RWPE1 (cell line): ENCODE measurements at regions not wholly inside any gene's neighbourhood (a gene's known extent, or its start where the extent isn't known, plus 50 kb on each side); places are given as distances from the start of the nearest gene placed in this dataset.

Experiments used
- CTCF ChIA-PET: fragments of 350-600 bp; sonication (Branson Sonifier 250); formaldehyde crosslinking; extraction: SDS; loops from one replicate; lab custom pipeline; 2021; lab: Yijun Ruan, JAX
- POLR2A ChIA-PET: fragments of 400-600 bp; formaldehyde crosslinking; extraction: SDS; loops from one replicate; lab custom pipeline; 2020; ENCODE audit warnings: antibody characterized with exemption; ENCODE audit not compliant: low non-redundant PET; lab: Yijun Ruan, JAX
- DNase-seq: peaks from one replicate; pipeline ENCODE4 v3.0.0; 2012; ENCODE audit warnings: low spot score
- H3K27ac ChIP-seq: fragments of 450-650 bp; 2 replicates; pipeline ENCODE4 v1.5.1; 2017
- CTCF ChIP-seq: fragments of 450-650 bp; conservative IDR thresholded peaks from 2 replicates; pipeline ENCODE4 v1.5.1; 2017; ENCODE audit warnings: low read depth, mild to moderate bottlenecking

- TF ChIP-seq CTCF, result no peak
- CTCF ChIA-PET, result no interaction called here
- H3K27ac ChIP-seq, result no peak overlapping the region
- POLR2A ChIA-PET, result no interaction called here
- no peak for DNase-seq
These were observed 276.6 kb downstream of the CLIC5 start for GRCh38 chr6:45739058-45739457.

DNA sequence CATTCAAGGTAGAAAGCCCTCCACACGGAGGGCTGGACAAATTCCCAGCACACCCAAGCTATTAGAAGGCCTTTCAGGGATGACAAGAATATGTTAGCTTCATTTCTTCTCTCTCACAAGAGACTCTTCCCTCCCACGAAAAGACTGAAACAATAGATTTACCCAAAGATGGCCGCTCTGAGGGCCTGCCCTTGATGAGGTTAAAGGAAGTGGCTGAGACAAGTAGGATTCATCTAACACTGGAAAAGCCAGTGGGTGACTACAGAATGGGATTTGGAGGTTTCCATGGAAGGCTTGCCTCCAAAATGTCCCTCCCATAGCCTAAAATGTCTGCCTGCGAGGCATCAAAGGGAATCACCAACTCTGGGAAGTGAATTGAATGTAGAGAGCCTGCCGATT lies 277.6 kb downstream of the CLIC5 start:
- DNase-seq, result no peak
- POLR2A ChIA-PET, result no interaction called here
- CTCF ChIA-PET, result interaction anchor here (0.6 kb wide), 1 partner anchor 168 kb away, joined by 9 read pairs; no protein-coding TSS in a partner anchor
- no peak for TF ChIP-seq CTCF
- no peak overlapping the region for H3K27ac ChIP-seq

DNA sequence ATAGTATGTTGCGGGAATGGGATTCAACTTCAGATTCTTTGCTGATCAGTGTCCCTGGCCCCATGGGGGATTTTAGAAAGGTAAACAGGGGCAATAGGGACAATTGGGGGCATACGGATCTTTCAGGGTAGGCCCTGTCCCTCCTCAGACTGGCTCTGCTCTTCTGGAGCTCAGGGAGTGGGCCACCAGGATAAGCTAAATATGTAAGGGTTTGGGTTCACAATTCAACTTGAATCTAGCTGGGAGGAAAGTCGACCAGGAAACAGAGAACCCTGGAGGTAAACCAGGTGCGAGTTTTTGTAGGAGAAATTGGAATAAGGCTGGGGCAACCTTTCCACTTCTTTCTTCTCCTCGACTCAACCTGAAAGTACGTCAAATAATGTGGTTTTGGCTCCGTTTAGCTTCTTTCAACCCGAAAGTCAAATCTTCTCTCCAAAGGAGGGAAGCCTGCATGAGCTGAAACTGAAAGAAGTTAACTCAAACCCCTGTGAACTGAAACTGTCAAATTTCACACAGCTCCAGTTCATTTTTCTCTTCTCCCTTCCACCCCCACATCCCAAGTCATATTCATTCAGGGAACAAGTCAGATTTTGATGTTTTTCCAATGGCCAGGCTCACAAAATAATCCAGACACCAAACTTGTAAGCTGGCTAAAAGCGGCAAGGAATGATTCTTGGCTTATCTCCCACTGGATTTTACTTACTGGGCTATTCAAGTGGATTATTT lies 278.2 kb downstream of the CLIC5 start:
- DNase-seq, result no peak
- ChIA-PET POLR2A (no interaction called here), CTCF (interaction anchor here (0.5 to 0.6 kb wide), 2 partner anchors 169 to 1100 kb away, joined by 9 read pairs; no protein-coding TSS in a partner anchor)
- TF ChIP-seq CTCF, result no peak
- no peak overlapping the region for H3K27ac ChIP-seq

DNA sequence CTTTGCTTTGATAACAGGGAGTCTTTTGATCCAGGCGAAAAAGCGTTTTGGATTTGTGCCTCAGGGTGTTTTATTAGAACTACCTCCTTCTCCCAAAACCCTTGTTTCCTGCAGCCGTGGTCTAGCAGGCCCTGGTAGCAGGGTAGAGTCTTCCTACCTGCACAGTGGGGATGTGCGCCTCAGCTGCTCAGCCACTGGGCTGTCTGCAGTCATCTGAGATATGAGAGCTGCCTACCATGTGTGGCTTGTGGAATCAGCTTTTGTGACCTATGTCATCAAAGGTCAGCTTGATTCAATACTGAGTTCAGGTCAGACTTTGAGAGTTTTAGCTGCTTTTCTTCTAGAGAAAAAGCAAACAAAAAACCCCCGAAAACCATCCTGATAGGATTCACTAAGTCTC lies 279.5 kb downstream of the CLIC5 start:
- POLR2A ChIA-PET, result no interaction called here
- H3K27ac ChIP-seq, result no peak overlapping the region
- DNase-seq, result no peak
- TF ChIP-seq CTCF, result no peak
- CTCF ChIA-PET, result no interaction called here

DNA sequence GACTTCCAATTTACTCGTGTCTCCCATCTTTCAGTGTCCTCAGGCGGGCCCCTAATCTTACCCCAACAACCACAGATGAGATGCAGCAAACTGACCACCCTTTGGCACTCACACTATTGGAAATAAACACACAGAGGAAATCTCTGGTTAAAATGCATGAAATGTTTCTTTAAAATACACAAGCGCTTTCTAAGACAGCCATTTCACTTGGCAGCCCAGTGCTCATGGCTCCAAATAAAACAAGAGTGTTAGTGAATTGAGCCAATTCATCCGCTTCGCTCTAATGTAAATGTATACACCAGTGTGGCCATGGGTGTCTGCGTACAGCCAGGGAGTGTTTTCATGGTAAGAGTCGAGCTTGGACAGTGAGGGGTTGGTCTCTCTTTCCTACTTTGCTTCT lies 282.9 kb downstream of the CLIC5 start:
- no peak for TF ChIP-seq CTCF
- CTCF ChIA-PET, result no interaction called here

DNA sequence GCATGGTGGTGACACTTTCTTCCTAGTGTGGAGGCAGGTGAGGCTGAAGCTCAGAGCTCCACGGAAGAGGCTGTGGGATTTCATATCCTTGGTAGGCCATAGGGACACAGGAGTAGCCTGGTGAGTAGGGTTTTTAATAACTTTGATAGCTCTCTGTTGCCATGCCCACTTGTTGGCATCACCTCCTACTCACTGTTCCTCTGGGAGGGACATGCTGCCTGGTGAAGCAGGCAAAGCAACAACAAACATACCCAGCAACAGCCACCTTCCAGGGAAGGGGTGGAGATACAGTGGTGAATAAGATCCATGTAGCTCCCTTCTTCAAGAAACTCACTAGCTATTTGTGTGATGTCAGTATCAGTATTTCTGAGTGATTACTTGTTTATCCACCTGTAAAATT lies 285.4 kb downstream of the CLIC5 start:
- TF ChIP-seq CTCF, result no peak
- POLR2A ChIA-PET, result no interaction called here
- CTCF ChIA-PET, result interaction anchor here (0.6 kb wide), 1 partner anchor 14 kb away, joined by 3 read pairs; no protein-coding TSS in a partner anchor
- no peak for DNase-seq
- H3K27ac ChIP-seq, result no peak overlapping the region

More for the DNA sequence above, 282.9 kb downstream of the CLIC5 start:
- no peak overlapping the region for H3K27ac ChIP-seq
- no peak for DNase-seq
- POLR2A ChIA-PET, result no interaction called here
